Transverse colon (tissue), 4 donors: ENCODE measurements at regions not wholly inside any gene's neighbourhood (a gene's known extent, or its start where the extent isn't known, plus 50 kb on each side); places are given as distances from the start of the nearest gene placed in this dataset.

Experiments
- DNase-seq: peaks from one replicate; pipeline ENCODE4 v3.0.0-alpha.2; 2019
- H3K27ac ChIP-seq, 4 donors: fragments of 200-600 bp; sonication (generic); 2 replicates each; pipeline ENCODE4 v1.5.1; 2016 to 2018; ENCODE audit warnings: inconsistent platforms in 4 of 4
- H3K27me3 ChIP-seq: fragments of 200-600 bp; sonication (generic); 2 replicates; pipeline ENCODE4 v1.5.1; 2017; ENCODE audit warnings: inconsistent platforms
- H3K36me3 ChIP-seq, 4 donors: fragments of 200-600 bp; sonication (generic); 2 replicates each; pipeline ENCODE4 v1.5.1; 2017 to 2019; ENCODE audit warnings: inconsistent platforms in 4 of 4
- H3K4me1 ChIP-seq, 4 donors: fragments of 200-600 bp; sonication (generic); 2 replicates each; pipeline ENCODE4 v1.5.1; 2017 to 2020; ENCODE audit warnings: inconsistent platforms in 4 of 4
- H3K4me3 ChIP-seq, 4 donors: fragments of 200-600 bp; sonication (generic); 1 replicate in 1 of 4; 2 replicates in 3 of 4; pipeline versions ENCODE4 v1.5.1 to v1.6.1; 2017 to 2019; ENCODE audit warnings: inconsistent platforms in 4 of 4
- H3K9me3 ChIP-seq, 2 donors: fragments of 200-600 bp; sonication (generic); 2 replicates each; pipeline ENCODE4 v1.5.1; 2017 to 2019; ENCODE audit warnings: inconsistent platforms in 2 of 2
- EP300 ChIP-seq: sonication (generic); formaldehyde crosslinking; IDR thresholded peaks from one replicate; pipeline ENCODE4 v1.6.1; 2017; ENCODE audit warnings: antibody characterized with exemption, low read depth
- POLR2A ChIP-seq: fragments of 450-650 bp; IDR thresholded peaks from one replicate; pipeline ENCODE4 v1.6.1; 2016; ENCODE audit warnings: antibody characterized with exemption, mild to moderate bottlenecking, moderate library complexity
- POLR2AphosphoS5 ChIP-seq, 3 donors: sonication (generic); formaldehyde crosslinking; IDR thresholded peaks; one replicate each; pipeline ENCODE4 v1.6.1; 2016; ENCODE audit warnings: antibody characterized with exemption in 3 of 3
- WGBS, 2 donors: methylation state at CpG; one replicate each; pipeline ENCODE4 v1.1.5; 2018; ENCODE audit warnings: low coverage in 1 of 2; 5-methylcytosine and 5-hydroxymethylcytosine counted together
- in situ Hi-C, 4 donors: fragments of 200-750 bp; cut with MboI; loops; one replicate each; pipeline versions ENCODE4 v1.15.0 to v1.15.1; 2017; ENCODE audit warnings: low sequenced_read_pairs in 3 of 4, low pct_ligation_motif_present in 1 of 4, low pct_unique_long_range_greater_than_20kb in 1 of 4
- intact Hi-C: fragments of 100-400 bp; cut with DNase I; formaldehyde crosslinking; loops from one replicate; pipeline ENCODE4 v1.15.1; 2023; ENCODE audit warnings: low total_unique reads
- TF ChIP-seq, protein P1 (sequence below), 5 experiments: fragments of 200-600 bp in 3 of 5; fragments of 450-650 bp in 2 of 5; sonication (generic) in 3 of 5; IDR thresholded peaks; 1 replicate in 2 of 5; 2 replicates in 3 of 5; pipeline ENCODE4 v1.5.1; 2016 to 2017; ENCODE audit warnings: antibody characterized with exemption in 5 of 5, inconsistent platforms in 3 of 5, mild to moderate bottlenecking in 2 of 5, moderate library complexity in 1 of 5

GRCh38 chr9:26760675-26761074 is 131.9 kb downstream of the CAAP1 start:
- Histone ChIP-seq H3K4me3 (no peak overlapping the region), H3K36me3 (no peaks in the 10 kb centered on the region), H3K27ac (no peak overlapping the region), H3K27me3 (no peaks in the 10 kb centered on the region), H3K9me3 (no peaks in the 10 kb centered on the region), H3K4me1 (no peaks in the 10 kb centered on the region)
- DNase-seq = no peak
- in situ Hi-C loops (loop anchor here in 1 of 4 donors (25.0 kb wide), 1 partner anchor 102 kb away; no protein-coding TSS in a partner anchor), intact Hi-C loops (no loop called here)
- TF ChIP-seq POLR2A (no peak), POLR2AphosphoS5 (IDR thresholded peaks at IDR 0.05) (no peak), EP300 (no peak)
- TF ChIP-seq, protein P1, sequence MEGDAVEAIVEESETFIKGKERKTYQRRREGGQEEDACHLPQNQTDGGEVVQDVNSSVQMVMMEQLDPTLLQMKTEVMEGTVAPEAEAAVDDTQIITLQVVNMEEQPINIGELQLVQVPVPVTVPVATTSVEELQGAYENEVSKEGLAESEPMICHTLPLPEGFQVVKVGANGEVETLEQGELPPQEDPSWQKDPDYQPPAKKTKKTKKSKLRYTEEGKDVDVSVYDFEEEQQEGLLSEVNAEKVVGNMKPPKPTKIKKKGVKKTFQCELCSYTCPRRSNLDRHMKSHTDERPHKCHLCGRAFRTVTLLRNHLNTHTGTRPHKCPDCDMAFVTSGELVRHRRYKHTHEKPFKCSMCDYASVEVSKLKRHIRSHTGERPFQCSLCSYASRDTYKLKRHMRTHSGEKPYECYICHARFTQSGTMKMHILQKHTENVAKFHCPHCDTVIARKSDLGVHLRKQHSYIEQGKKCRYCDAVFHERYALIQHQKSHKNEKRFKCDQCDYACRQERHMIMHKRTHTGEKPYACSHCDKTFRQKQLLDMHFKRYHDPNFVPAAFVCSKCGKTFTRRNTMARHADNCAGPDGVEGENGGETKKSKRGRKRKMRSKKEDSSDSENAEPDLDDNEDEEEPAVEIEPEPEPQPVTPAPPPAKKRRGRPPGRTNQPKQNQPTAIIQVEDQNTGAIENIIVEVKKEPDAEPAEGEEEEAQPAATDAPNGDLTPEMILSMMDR (IDR thresholded peaks at IDR 0.05) = no peak
- WGBS, 2 donors = 86 to 94% methylated on average over 2 of the region's 2 CpGs

DNA sequence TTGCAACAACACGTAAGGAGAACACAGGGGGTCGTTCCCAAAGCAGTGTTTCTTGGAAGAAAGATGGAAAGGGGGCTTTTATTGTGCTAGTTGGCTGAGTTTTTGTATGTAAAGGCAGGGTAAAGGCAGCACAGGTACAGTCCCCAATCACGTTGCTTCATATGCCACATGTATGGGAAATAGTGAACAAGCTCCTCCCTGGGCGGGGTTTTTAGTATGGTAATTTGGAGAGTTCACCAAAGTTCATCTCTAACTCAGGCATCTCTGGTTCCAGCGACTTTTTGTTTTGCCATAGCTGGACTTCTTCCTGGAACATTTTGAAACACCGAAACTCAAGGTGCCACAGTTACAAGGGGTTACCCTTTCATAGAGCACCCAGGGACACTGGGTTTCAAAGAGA is 133.9 kb downstream of the CAAP1 start:
- Histone ChIP-seq H3K27ac (no peak overlapping the region), H3K9me3 (no peaks in the 10 kb centered on the region), H3K27me3 (no peaks in the 10 kb centered on the region), H3K4me3 (no peak overlapping the region), H3K4me1 (no peaks in the 10 kb centered on the region), H3K36me3 (no peaks in the 10 kb centered on the region)
- 48 to 67% methylated on average over 6 of the region's 6 CpGs for WGBS, 2 donors
- in situ Hi-C loops (loop anchor here in 1 of 4 donors (25.0 kb wide), 1 partner anchor 104 kb away; no protein-coding TSS in a partner anchor), intact Hi-C loops (no loop called here)
- TF ChIP-seq, protein P1 (IDR thresholded peaks at IDR 0.05) = no peak
- no peak for TF ChIP-seq EP300
- TF ChIP-seq POLR2A = no peak
- TF ChIP-seq POLR2AphosphoS5 (IDR thresholded peaks at IDR 0.05) = no peak
- no peak for DNase-seq

DNA sequence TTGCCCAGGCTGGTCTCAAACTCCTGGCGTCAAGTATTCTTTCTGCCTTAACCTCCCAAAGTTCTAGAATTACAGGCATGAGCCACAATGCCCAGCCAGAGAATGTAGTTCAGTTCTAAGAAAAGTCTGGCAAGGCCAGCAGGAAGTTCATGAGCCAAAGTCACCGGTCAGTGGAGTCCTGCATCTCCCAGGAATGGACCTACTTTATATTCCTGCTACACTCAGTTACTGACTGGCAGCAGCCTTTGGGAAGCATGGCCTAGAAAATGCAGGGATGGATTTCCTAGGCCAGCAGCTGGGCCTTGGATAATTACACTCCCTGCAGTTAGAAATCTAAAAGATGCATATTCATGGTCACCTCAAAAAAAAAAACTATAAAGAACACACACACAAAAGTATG is 135.7 kb downstream of the CAAP1 start:
- 86 to 100% methylated on average over 2 of the region's 2 CpGs for WGBS, 2 donors
- H3K27me3 ChIP-seq = no peaks in the 10 kb centered on the region
- no peak overlapping the region for H3K4me3 ChIP-seq
- DNase-seq = no peak
- no peak overlapping the region for H3K27ac ChIP-seq
- H3K9me3 ChIP-seq = no peaks in the 10 kb centered on the region
- no peaks in the 10 kb centered on the region for H3K4me1 ChIP-seq
- in situ Hi-C loops (loop anchor here in 1 of 4 donors (25.0 kb wide), 1 partner anchor 105 kb away; no protein-coding TSS in a partner anchor), intact Hi-C loops (no loop called here)
- H3K36me3 ChIP-seq = no peaks in the 10 kb centered on the region
- TF ChIP-seq POLR2A = no peak
- TF ChIP-seq EP300 = no peak
- TF ChIP-seq POLR2AphosphoS5 (IDR thresholded peaks at IDR 0.05) = no peak
- TF ChIP-seq, protein P1 (IDR thresholded peaks at IDR 0.05) = no peak

DNA sequence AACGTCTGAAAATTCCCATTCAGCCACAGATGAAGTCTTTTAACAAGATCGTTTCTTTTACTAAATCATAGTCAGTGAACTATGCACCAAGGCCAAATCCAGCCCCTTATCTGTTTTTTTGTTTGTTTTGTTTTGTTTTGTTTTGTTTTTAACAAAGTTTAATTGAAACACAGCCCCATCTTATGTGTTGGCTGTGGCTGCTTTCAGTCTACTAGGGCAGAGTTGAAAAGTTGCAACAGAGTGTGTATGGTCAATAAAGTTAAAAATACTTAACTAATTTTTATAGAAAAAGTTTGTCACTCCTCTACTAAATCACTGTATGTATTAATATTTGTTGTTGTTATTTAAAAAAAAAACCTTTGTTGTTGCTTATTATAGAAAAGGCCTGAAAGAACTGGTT is 137.1 kb downstream of the CAAP1 start:
- Histone ChIP-seq H3K27me3 (no peaks in the 10 kb centered on the region), H3K27ac (no peak overlapping the region), H3K4me3 (no peak overlapping the region), H3K9me3 (no peaks in the 10 kb centered on the region), H3K36me3 (no peaks in the 10 kb centered on the region), H3K4me1 (no peaks in the 10 kb centered on the region)
- in situ Hi-C loops (loop anchor here in 1 of 4 donors (25.0 kb wide), 1 partner anchor 107 kb away; no protein-coding TSS in a partner anchor), intact Hi-C loops (no loop called here)
- no peak for DNase-seq
- TF ChIP-seq, protein P1 (IDR thresholded peaks at IDR 0.05) = no peak
- TF ChIP-seq POLR2A (no peak), EP300 (no peak), POLR2AphosphoS5 (IDR thresholded peaks at IDR 0.05) (no peak)
- 36 to 72% methylated on average over 2 of the region's 2 CpGs for WGBS, 2 donors
